ENCODE measurements at regions not wholly inside any gene's neighbourhood (a gene's known extent, or its start where the extent isn't known, plus 50 kb on each side); places are given as distances from the start of the nearest gene placed in this dataset.

- TF ChIP-seq, protein P1, sequence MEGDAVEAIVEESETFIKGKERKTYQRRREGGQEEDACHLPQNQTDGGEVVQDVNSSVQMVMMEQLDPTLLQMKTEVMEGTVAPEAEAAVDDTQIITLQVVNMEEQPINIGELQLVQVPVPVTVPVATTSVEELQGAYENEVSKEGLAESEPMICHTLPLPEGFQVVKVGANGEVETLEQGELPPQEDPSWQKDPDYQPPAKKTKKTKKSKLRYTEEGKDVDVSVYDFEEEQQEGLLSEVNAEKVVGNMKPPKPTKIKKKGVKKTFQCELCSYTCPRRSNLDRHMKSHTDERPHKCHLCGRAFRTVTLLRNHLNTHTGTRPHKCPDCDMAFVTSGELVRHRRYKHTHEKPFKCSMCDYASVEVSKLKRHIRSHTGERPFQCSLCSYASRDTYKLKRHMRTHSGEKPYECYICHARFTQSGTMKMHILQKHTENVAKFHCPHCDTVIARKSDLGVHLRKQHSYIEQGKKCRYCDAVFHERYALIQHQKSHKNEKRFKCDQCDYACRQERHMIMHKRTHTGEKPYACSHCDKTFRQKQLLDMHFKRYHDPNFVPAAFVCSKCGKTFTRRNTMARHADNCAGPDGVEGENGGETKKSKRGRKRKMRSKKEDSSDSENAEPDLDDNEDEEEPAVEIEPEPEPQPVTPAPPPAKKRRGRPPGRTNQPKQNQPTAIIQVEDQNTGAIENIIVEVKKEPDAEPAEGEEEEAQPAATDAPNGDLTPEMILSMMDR (conservative IDR thresholded peaks at IDR 0.05; ENCODE audit: low read depth, low read length): no peak
- no peak for TF ChIP-seq EZH2 (IDR thresholded peaks at IDR 0.05; ENCODE audit: borderline replicate concordance, low read depth, low read length, poor library complexity, severe bottlenecking)
- DNase-seq (ENCODE audit: low spot score): no peak
- BruUV-seq (replicated peaks): no TSS peak
Observed at GRCh38 chr22:27602390-27602789, 199.2 kb downstream of the MN1 start.

DNA sequence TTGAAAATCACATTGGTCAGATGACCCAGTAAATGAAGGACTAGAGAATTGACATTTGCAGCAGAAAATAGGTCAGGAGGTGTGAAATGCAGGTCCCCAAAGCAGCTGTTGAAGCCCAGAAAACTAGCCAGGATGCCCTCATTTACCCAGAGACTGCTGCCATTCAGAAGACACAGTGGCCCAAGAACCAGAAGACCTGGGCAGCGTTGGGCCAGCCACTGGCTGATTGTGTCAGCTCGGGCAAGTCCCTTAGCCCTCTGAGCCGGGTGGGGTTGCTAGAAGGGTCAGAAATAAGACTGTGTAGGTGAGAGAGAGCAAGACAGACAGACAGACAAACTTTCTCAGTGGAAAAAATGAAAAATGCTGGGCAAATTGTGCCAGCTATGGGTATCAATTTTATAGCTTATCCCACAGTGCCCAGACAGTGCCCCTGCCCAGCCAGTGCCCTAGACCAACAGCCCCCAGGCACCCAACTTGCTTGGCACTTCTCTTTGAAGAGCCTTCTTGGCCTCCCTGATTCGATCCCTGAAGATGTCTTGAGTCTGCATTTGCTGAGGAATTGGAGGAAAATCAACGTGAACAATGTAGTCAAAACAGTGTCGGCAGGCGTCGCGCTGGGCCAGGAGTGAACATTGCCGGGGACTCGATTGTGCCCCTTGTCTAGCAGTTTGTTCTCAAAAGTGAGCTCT is 198.3 kb downstream of the MN1 start:
- Histone ChIP-seq H3K4me1 (ENCODE audit: insufficient read depth, low read length, poor library complexity, severe bottlenecking) (peaks cover 4% of the 10 kb centered on the region), H3K36me3 (ENCODE audit: insufficient read depth, low read length, poor library complexity, severe bottlenecking) (no peaks in the 10 kb centered on the region), H3K27me3 (replicated peaks; ENCODE audit: insufficient read depth, low read depth, low read length, poor library complexity) (no peaks in the 10 kb centered on the region), H3K9me3 (ENCODE audit: low read depth, low read length, poor library complexity, severe bottlenecking) (no peaks in the 10 kb centered on the region), H3K27ac (ENCODE audit: low read depth, low read length, poor library complexity, severe bottlenecking) (no peak overlapping the region), H3K4me3 (ENCODE audit: low read depth, low read length, poor library complexity, severe bottlenecking) (no peak overlapping the region)
- ChIA-PET POLR2A (ENCODE audit: low non-redundant PET) (no interaction called here), CTCF (no interaction called here)
- BruUV-seq (replicated peaks): no TSS peak
- intact Hi-C loops (cut with micrococcal nuclease; ENCODE audit: unreplicated experiment): no loop called here
- TF ChIP-seq EZH2 (IDR thresholded peaks at IDR 0.05; ENCODE audit: borderline replicate concordance, low read depth, low read length, poor library complexity, severe bottlenecking): no peak
- TF ChIP-seq, protein P1 (conservative IDR thresholded peaks at IDR 0.05; ENCODE audit: low read depth, low read length): no peak
- DNase-seq (ENCODE audit: low spot score): no peak

More at GRCh38 chr22:27602390-27602789, 199.2 kb downstream of the MN1 start:
- Histone ChIP-seq H3K4me3 (ENCODE audit: low read depth, low read length, poor library complexity, severe bottlenecking) (no peak overlapping the region), H3K36me3 (ENCODE audit: insufficient read depth, low read length, poor library complexity, severe bottlenecking) (no peaks in the 10 kb centered on the region), H3K4me1 (ENCODE audit: insufficient read depth, low read length, poor library complexity, severe bottlenecking) (peaks cover 4% of the 10 kb centered on the region), H3K27me3 (replicated peaks; ENCODE audit: insufficient read depth, low read depth, low read length, poor library complexity) (no peaks in the 10 kb centered on the region), H3K9me3 (ENCODE audit: low read depth, low read length, poor library complexity, severe bottlenecking) (no peaks in the 10 kb centered on the region), H3K27ac (ENCODE audit: low read depth, low read length, poor library complexity, severe bottlenecking) (no peak overlapping the region)
- intact Hi-C loops (cut with micrococcal nuclease; ENCODE audit: unreplicated experiment): no loop called here
- POLR2A ChIA-PET (ENCODE audit: low non-redundant PET): no interaction called here
- CTCF ChIA-PET: no interaction called here

DNA sequence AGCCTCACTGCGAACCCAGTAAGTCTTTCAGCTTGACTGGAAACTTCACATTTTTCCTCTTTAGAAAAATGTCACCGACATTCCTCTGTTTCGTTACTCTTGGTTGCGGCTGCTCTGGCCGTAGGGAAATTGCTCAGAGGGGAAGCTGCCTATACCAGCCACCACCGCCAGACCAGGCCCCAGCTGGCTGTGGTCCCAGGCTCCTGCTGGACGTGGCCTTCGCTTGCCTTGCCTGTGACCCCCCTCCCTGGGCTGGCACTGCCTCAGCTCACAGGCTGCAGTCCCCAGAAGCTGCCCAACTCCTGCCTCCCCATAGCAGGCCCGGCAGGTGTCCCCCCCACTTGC is 197.8 kb downstream of the MN1 start:
- no peak for DNase-seq (ENCODE audit: low spot score)
- CTCF ChIA-PET: no interaction called here
- Histone ChIP-seq H3K36me3 (ENCODE audit: insufficient read depth, low read length, poor library complexity, severe bottlenecking) (no peaks in the 10 kb centered on the region), H3K9me3 (ENCODE audit: low read depth, low read length, poor library complexity, severe bottlenecking) (no peaks in the 10 kb centered on the region), H3K27me3 (replicated peaks; ENCODE audit: insufficient read depth, low read depth, low read length, poor library complexity) (no peaks in the 10 kb centered on the region), H3K4me3 (ENCODE audit: low read depth, low read length, poor library complexity, severe bottlenecking) (no peak overlapping the region), H3K27ac (ENCODE audit: low read depth, low read length, poor library complexity, severe bottlenecking) (no peak overlapping the region), H3K4me1 (ENCODE audit: insufficient read depth, low read length, poor library complexity, severe bottlenecking) (peaks cover 4% of the 10 kb centered on the region)
- POLR2A ChIA-PET (ENCODE audit: low non-redundant PET): no interaction called here
- intact Hi-C loops (cut with micrococcal nuclease; ENCODE audit: unreplicated experiment): no loop called here
- no peak for TF ChIP-seq EZH2 (IDR thresholded peaks at IDR 0.05; ENCODE audit: borderline replicate concordance, low read depth, low read length, poor library complexity, severe bottlenecking)
- TF ChIP-seq, protein P1 (conservative IDR thresholded peaks at IDR 0.05; ENCODE audit: low read depth, low read length): no peak
- no TSS peak for BruUV-seq (replicated peaks)

Data from A673 (cell line).